H9 (cell line): ENCODE measurements at regions not wholly inside any gene's neighbourhood (a gene's known extent, or its start where the extent isn't known, plus 50 kb on each side); places are given as distances from the start of the nearest gene placed in this dataset.

Source experiments
- DNase-seq: peaks from one replicate; pipeline ENCODE4 v3.0.0-alpha.2; 2017
- H2AFZ ChIP-seq: one replicate; pipeline ENCODE4 v1.6.1; 2013; ENCODE audit warnings: mild to moderate bottlenecking, low read length, control low read depth, moderate library complexity
- H2AK5ac ChIP-seq: 2 replicates; pipeline ENCODE4 v1.6.1; 2013; ENCODE audit warnings: low read length, control low read depth, mixed read lengths; ENCODE audit not compliant: insufficient read length
- H2BK120ac ChIP-seq: one replicate; pipeline ENCODE4 v1.6.1; 2013; ENCODE audit warnings: low read depth, mild to moderate bottlenecking, low read length, control low read depth, inconsistent platforms; ENCODE audit not compliant: poor library complexity, severe bottlenecking
- H2BK12ac ChIP-seq: 2 replicates; pipeline ENCODE4 v1.6.1; 2013; ENCODE audit warnings: low read length, control low read depth, mixed read lengths, low read depth; ENCODE audit not compliant: insufficient read length
- H2BK15ac ChIP-seq: 2 replicates; pipeline ENCODE4 v1.6.1; 2013; ENCODE audit warnings: low read depth, low read length, control low read depth
- H2BK20ac ChIP-seq: one replicate; pipeline ENCODE4 v1.6.1; 2013; ENCODE audit warnings: low read depth, mild to moderate bottlenecking, low read length, control low read depth, inconsistent platforms; ENCODE audit not compliant: poor library complexity, severe bottlenecking
- H2BK5ac ChIP-seq: 2 replicates; pipeline ENCODE4 v1.6.1; 2013; ENCODE audit warnings: low read length, control low read depth, mixed read lengths; ENCODE audit not compliant: insufficient read length
- H3K14ac ChIP-seq: 2 replicates; pipeline ENCODE4 v1.6.1; 2013; ENCODE audit warnings: low read length, control low read depth; ENCODE audit not compliant: insufficient read depth
- H3K18ac ChIP-seq: 2 replicates; pipeline ENCODE4 v1.6.1; 2013; ENCODE audit warnings: low read depth, mild to moderate bottlenecking, mixed read lengths, low read length, control low read depth; ENCODE audit not compliant: insufficient read length
- H3K23ac ChIP-seq: 2 replicates; pipeline ENCODE4 v1.6.1; 2013; ENCODE audit warnings: low read length, control low read depth, mixed read lengths, low read depth; ENCODE audit not compliant: insufficient read length
- H3K23me2 ChIP-seq: 2 replicates; pipeline ENCODE4 v1.6.1; 2013; ENCODE audit warnings: low read depth, mild to moderate bottlenecking, mixed read lengths, low read length, control low read depth; ENCODE audit not compliant: insufficient read length, poor library complexity, severe bottlenecking
- H3K27ac ChIP-seq: 2 replicates; pipeline ENCODE4 v1.5.1; 2013; ENCODE audit warnings: low read length, control low read depth, mixed read lengths, low read depth; ENCODE audit not compliant: insufficient read length
- H3K27me3 ChIP-seq: 2 replicates; pipeline ENCODE4 v1.6.1; 2013; ENCODE audit warnings: low read length, control low read depth, inconsistent platforms; ENCODE audit not compliant: insufficient read depth
- H3K4ac ChIP-seq: 2 replicates; pipeline ENCODE4 v1.6.1; 2013; ENCODE audit warnings: low read depth, mild to moderate bottlenecking, control low read depth, inconsistent platforms, low read length, moderate library complexity
- H3K4me1 ChIP-seq: 2 replicates; pipeline ENCODE4 v1.6.1; 2013; ENCODE audit warnings: low read length, control low read depth, inconsistent platforms; ENCODE audit not compliant: insufficient read depth
- H3K4me2 ChIP-seq: 2 replicates; pipeline ENCODE4 v1.6.1; 2013; ENCODE audit warnings: low read length, control low read depth, mixed read lengths; ENCODE audit not compliant: insufficient read length, insufficient read depth
- H3K56ac ChIP-seq: 2 replicates; pipeline ENCODE4 v1.6.1; 2013; ENCODE audit warnings: low read depth, mild to moderate bottlenecking, mixed read lengths, low read length, control low read depth; ENCODE audit not compliant: insufficient read length
- H3K79me1 ChIP-seq: 2 replicates; pipeline ENCODE4 v1.6.1; 2013; ENCODE audit warnings: low read depth, mild to moderate bottlenecking, moderate library complexity, low read length, control low read depth, inconsistent platforms; ENCODE audit not compliant: insufficient read depth, poor library complexity, severe bottlenecking
- H3K79me2 ChIP-seq: 2 replicates; pipeline ENCODE4 v1.6.1; 2013; ENCODE audit warnings: low read length, control low read depth, inconsistent platforms; ENCODE audit not compliant: insufficient read depth
- H3K9ac ChIP-seq: 2 replicates; pipeline ENCODE4 v1.6.1; 2013; ENCODE audit warnings: low read length, control low read depth, mixed read lengths; ENCODE audit not compliant: insufficient read length; ENCODE audit errors: extremely low read depth
- H3K9me3 ChIP-seq: one replicate; pipeline ENCODE4 v1.6.1; 2013; ENCODE audit warnings: low read depth, low read length, inconsistent platforms; ENCODE audit not compliant: control insufficient read depth
- H3T11ph ChIP-seq: one replicate; pipeline ENCODE4 v1.6.1; 2013; ENCODE audit warnings: mild to moderate bottlenecking, low read length, control low read depth, inconsistent platforms
- H4K20me1 ChIP-seq: one replicate; pipeline ENCODE4 v1.6.1; 2013; ENCODE audit not compliant: control insufficient read depth, insufficient read length, insufficient read depth
- H4K5ac ChIP-seq: 2 replicates; pipeline ENCODE4 v1.6.1; 2013; ENCODE audit warnings: low read depth, mild to moderate bottlenecking, mixed read lengths, low read length, control low read depth; ENCODE audit not compliant: insufficient read length
- H4K8ac ChIP-seq: replicated peaks from 2 replicates; pipeline ENCODE4 v1.6.1; 2013; ENCODE audit warnings: low read length, control low read depth, mixed read lengths, low read depth; ENCODE audit not compliant: insufficient read length
- H4K91ac ChIP-seq: 2 replicates; pipeline ENCODE4 v1.6.1; 2013; ENCODE audit warnings: low read depth, mild to moderate bottlenecking, moderate library complexity, mixed read lengths, low read length, control low read depth; ENCODE audit not compliant: insufficient read length
- H3K27ac Mint-ChIP-seq, 3 experiments: 2 replicates in 2 of 3; 3 replicates in 1 of 3; pipeline ENCODE4 v1.8.0; 2020 to 2021; ENCODE audit warnings: mixed read lengths in 3 of 3, mild to moderate bottlenecking in 1 of 3, moderate library complexity in 1 of 3
- H3K27me3 Mint-ChIP-seq: 2 replicates; pipeline ENCODE4 v1.8.0; 2021; ENCODE audit warnings: low read depth, mild to moderate bottlenecking, moderate library complexity, mixed read lengths
- H3K36me3 Mint-ChIP-seq, 3 experiments: 2 replicates in 2 of 3; 3 replicates in 1 of 3; pipeline ENCODE4 v1.8.0; 2020 to 2021; ENCODE audit warnings: low read depth in 3 of 3, mixed read lengths in 3 of 3; ENCODE audit not compliant: insufficient read depth in 1 of 3
- H3K4me1 Mint-ChIP-seq, 2 experiments: 2 replicates each; pipeline ENCODE4 v1.8.0; 2020; ENCODE audit warnings: mixed read lengths in 2 of 2
- H3K4me3 Mint-ChIP-seq, 2 experiments: 2 replicates in 1 of 2; 3 replicates in 1 of 2; pipeline ENCODE4 v1.8.0; 2020 to 2021; ENCODE audit warnings: mild to moderate bottlenecking in 2 of 2, mixed read lengths in 2 of 2, moderate library complexity in 1 of 2
- H3K9me3 Mint-ChIP-seq, 2 experiments: 2 replicates in 1 of 2; 3 replicates in 1 of 2; pipeline ENCODE4 v1.8.0; 2020; ENCODE audit warnings: mild to moderate bottlenecking in 2 of 2, mixed read lengths in 2 of 2, moderate library complexity in 1 of 2
- WGBS: extraction: QIAGEN DNeasy Blood & Tissue Kit; methylation state at CpG from one replicate; pipeline ENCODE4 v1.1.7; 2013; ENCODE audit warnings: missing lambda C conversion rate, low lambda C conversion rate, mixed read lengths; ENCODE audit not compliant: insufficient read length; ENCODE audit errors: extremely low coverage; 5-methylcytosine and 5-hydroxymethylcytosine counted together
- TF ChIP-seq, protein P1 (sequence below): fragments of 200-600 bp; sonication (generic); conservative IDR thresholded peaks from 3 replicates; pipeline ENCODE4 v1.8.0; 2021; ENCODE audit warnings: antibody characterized with exemption, mild to moderate bottlenecking

DNA sequence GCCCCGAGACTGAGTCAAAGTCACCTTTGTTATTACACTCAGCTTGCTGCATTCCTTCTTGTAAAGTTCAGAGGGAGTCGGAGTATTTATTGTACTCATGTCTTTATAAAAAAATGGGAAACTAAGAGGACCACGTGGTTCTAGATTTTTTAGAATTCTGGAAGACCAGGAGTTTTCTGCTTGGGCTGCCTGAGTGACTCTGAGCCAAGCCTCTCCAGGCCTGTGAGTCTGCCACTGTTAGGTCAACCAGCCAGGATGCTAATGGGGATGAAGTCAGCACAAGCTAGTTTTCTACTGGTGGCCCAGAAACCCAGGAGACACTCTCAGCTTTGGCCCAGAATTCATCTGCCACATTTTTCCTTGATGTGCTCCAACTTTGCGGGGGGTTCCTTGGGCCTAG, 453.5 kb upstream of the SULF2 start:
- H3K27ac Mint-ChIP-seq, result no peak overlapping the region
- no peaks in the 10 kb centered on the region for H3K9me3 ChIP-seq

More for the DNA sequence above, 453.5 kb upstream of the SULF2 start:
- Histone ChIP-seq H4K5ac (no peak overlapping the region), H3K27me3 (no peaks in the 10 kb centered on the region), H3K79me2 (no peaks in the 10 kb centered on the region), H2AFZ (no peak overlapping the region), H2BK12ac (no peak overlapping the region), H3K4me2 (no peak overlapping the region), H3K4ac (no peak overlapping the region), H3K18ac (no peak overlapping the region), H3K23ac (no peak overlapping the region), H2AK5ac (no peak overlapping the region), H3K79me1 (no peaks in the 10 kb centered on the region), H3T11ph (no peak overlapping the region), H3K14ac (no peak overlapping the region), H2BK5ac (no peak overlapping the region), H2BK15ac (no peak overlapping the region), H3K4me1 (peaks cover 3% of the 10 kb centered on the region; the same call in 1 of the 2 replicates), H4K91ac (no peak overlapping the region), H4K8ac (no peak overlapping the region), H4K20me1 (no peaks in the 10 kb centered on the region), H3K23me2 (no peaks in the 10 kb centered on the region), H3K9ac (no peak overlapping the region), H3K56ac (no peak overlapping the region), H2BK120ac (no peak overlapping the region), H2BK20ac (no peak overlapping the region), H3K27ac (no peak overlapping the region)
- WGBS, result no CpG with 5 or more reads among the region's 4 CpGs
- H3K36me3 Mint-ChIP-seq, result no peaks in the 10 kb centered on the region; a peak in 2 of 7 replicates
- H3K9me3 Mint-ChIP-seq, result no peaks in the 10 kb centered on the region; a peak in 1 of 5 replicates
- TF ChIP-seq, protein P1, sequence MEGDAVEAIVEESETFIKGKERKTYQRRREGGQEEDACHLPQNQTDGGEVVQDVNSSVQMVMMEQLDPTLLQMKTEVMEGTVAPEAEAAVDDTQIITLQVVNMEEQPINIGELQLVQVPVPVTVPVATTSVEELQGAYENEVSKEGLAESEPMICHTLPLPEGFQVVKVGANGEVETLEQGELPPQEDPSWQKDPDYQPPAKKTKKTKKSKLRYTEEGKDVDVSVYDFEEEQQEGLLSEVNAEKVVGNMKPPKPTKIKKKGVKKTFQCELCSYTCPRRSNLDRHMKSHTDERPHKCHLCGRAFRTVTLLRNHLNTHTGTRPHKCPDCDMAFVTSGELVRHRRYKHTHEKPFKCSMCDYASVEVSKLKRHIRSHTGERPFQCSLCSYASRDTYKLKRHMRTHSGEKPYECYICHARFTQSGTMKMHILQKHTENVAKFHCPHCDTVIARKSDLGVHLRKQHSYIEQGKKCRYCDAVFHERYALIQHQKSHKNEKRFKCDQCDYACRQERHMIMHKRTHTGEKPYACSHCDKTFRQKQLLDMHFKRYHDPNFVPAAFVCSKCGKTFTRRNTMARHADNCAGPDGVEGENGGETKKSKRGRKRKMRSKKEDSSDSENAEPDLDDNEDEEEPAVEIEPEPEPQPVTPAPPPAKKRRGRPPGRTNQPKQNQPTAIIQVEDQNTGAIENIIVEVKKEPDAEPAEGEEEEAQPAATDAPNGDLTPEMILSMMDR, result no peak
- H3K4me3 Mint-ChIP-seq, result no peak overlapping the region
- H3K27me3 Mint-ChIP-seq, result no peaks in the 10 kb centered on the region; the same call in 1 of the 2 replicates
- no peak for DNase-seq
- peaks cover 6 to 13% of the 10 kb centered on the region in 2 experiments for H3K4me1 Mint-ChIP-seq
